DOHH2 (cell line): ENCODE measurements at regions not wholly inside any gene's neighbourhood (a gene's known extent, or its start where the extent isn't known, plus 50 kb on each side); places are given as distances from the start of the nearest gene placed in this dataset.

Experiments
- CTCF ChIP-seq: fragments of 200-600 bp; sonication (generic); IDR thresholded peaks from one replicate; pipeline ENCODE4 v1.5.1; 2014; ENCODE audit warnings: antibody characterized with exemption, mild to moderate bottlenecking, low read depth, low read length; ENCODE audit not compliant: poor library complexity, severe bottlenecking
- EZH2phosphoT487 ChIP-seq: fragments of 200-600 bp; sonication (generic); IDR thresholded peaks from 2 replicates; pipeline ENCODE4 v1.6.1; 2017; ENCODE audit warnings: borderline replicate concordance, mild to moderate bottlenecking, antibody characterized with exemption, low read length, moderate library complexity, mixed read lengths

DNA sequence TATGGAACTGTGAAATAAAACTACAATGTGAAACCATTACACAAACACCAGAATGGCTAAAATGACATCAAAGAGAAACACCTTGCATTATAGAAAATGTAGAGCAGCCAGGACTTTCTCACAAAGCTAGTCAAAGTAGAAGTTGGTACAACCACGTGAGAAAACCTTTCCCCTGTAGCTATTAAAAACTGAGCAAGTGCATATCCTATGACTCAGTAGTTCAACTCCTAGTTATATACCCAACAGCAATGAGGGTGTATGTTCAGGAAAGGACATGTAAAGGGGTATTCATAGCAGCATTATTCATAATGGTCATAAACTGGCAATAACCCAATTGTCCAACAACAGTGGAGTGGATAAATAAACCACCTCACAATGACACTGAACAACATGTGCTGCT, 177.5 kb upstream of the NUDT10 start:
- TF ChIP-seq CTCF = no peak
- TF ChIP-seq EZH2phosphoT487 = no peak
